HCT116 (cell line): ENCODE measurements at regions not wholly inside any gene's neighbourhood (a gene's known extent, or its start where the extent isn't known, plus 50 kb on each side); places are given as distances from the start of the nearest gene placed in this dataset.

Experiments
- ATAC-seq: fragments of 200-7000 bp; cut with Tn5 transposase; 2 replicates; pipeline ENCODE4 v1.9.1; 2020; ENCODE audit warnings: mild to moderate bottlenecking, moderate library complexity
- BruUV-seq: library from RNA; stranded (reverse); fragments of 400-500 nt; replicated peaks from 2 replicates; lab custom pipeline; 2021; lab: Mats Ljungman, UMichigan
- CTCF ChIA-PET: fragments of 300-600 bp; sonication (Branson Sonifier 250); formaldehyde crosslinking; loops from one replicate; lab custom pipeline; 2021; ENCODE audit warnings: antibody characterized with exemption; lab: Charles Lee
- POLR2A ChIA-PET: fragments of 300-600, 350-600 bp; sonication (Branson Sonifier 250); formaldehyde crosslinking; loops from one replicate; lab custom pipeline; 2021; ENCODE audit warnings: antibody characterized with exemption; lab: Charles Lee
- RAD21 ChIA-PET, 2 experiments: fragments of 300-600 bp; sonication (Branson Sonifier 250); formaldehyde crosslinking; loops; one replicate each; lab custom pipeline; 2023; ENCODE audit warnings: low total read pairs in 2 of 2; ENCODE audit not compliant: uncharacterized antibody in 2 of 2, unreplicated experiment in 2 of 2, low non-redundant PET in 1 of 2; lab: Charles Lee
- DNase-seq: peaks from one replicate; pipeline ENCODE4 v3.0.0-alpha.2; 2010; ENCODE audit warnings: low read depth, low spot score
- H2AFZ ChIP-seq: fragments of 200-600 bp; shearing (Covaris generic), sonication (generic); 2 replicates; pipeline ENCODE4 v1.6.1; 2017; ENCODE audit warnings: low read depth, mixed run types, mixed read lengths, antibody characterized with exemption, low read length; ENCODE audit not compliant: poor library complexity, severe bottlenecking
- H3K27ac ChIP-seq: 2 replicates; pipeline ENCODE4 v1.5.1; 2012; ENCODE audit warnings: low read depth, low read length
- H3K27me3 ChIP-seq: fragments of 200-600 bp; sonication (generic); 2 replicates; pipeline ENCODE4 v1.6.1; 2016; ENCODE audit warnings: mixed run types, low read length, mixed read lengths; ENCODE audit not compliant: insufficient read depth
- H3K36me3 ChIP-seq, 2 experiments: fragments of 200-500 bp in 1 of 2; fragments of 200-600 bp in 1 of 2; sonication (Bioruptor generic) in 1 of 2; sonication (generic) in 1 of 2; 2 replicates each; pipeline versions ENCODE4 v1.5.1 to v1.6.1; 2014 to 2016; ENCODE audit warnings: low read length in 2 of 2, inconsistent platforms in 1 of 2, mixed read lengths in 1 of 2, mixed run types in 1 of 2; ENCODE audit not compliant: insufficient read depth in 2 of 2, control insufficient read depth in 1 of 2
- H3K4me1 ChIP-seq, 2 experiments: fragments of 200-600 bp in 1 of 2; sonication (generic) in 1 of 2; 2 replicates each; pipeline versions ENCODE4 v1.5.1 to v1.6.1; 2012 to 2017; ENCODE audit warnings: low read length in 2 of 2, inconsistent platforms in 1 of 2, mild to moderate bottlenecking in 1 of 2, mixed read lengths in 1 of 2, mixed run types in 1 of 2, moderate library complexity in 1 of 2; ENCODE audit not compliant: insufficient read depth in 2 of 2, control insufficient read depth in 1 of 2
- H3K4me2 ChIP-seq: fragments of 200-600 bp; sonication (generic); 2 replicates; pipeline ENCODE4 v1.6.1; 2017; ENCODE audit warnings: mixed run types, low read length, mixed read lengths
- H3K4me3 ChIP-seq, 2 experiments: fragments of 200-600 bp in 1 of 2; sonication (generic) in 1 of 2; replicated peaks in 1 of 2; 2 replicates each; pipeline ENCODE4 v1.5.1; 2011 to 2016; ENCODE audit warnings: low read length in 2 of 2, control low read depth in 1 of 2, low read depth in 1 of 2, mild to moderate bottlenecking in 1 of 2, mixed read lengths in 1 of 2, mixed run types in 1 of 2
- H3K79me2 ChIP-seq: fragments of 200-600 bp; sonication (generic); 2 replicates; pipeline ENCODE4 v1.6.1; 2017; ENCODE audit warnings: mild to moderate bottlenecking, mixed run types, low read length, moderate library complexity, mixed read lengths; ENCODE audit not compliant: insufficient read depth
- H3K9ac ChIP-seq: fragments of 200-600 bp; sonication (generic); 2 replicates; pipeline ENCODE4 v1.6.1; 2016; ENCODE audit warnings: low read length, mixed read lengths
- H3K9me2 ChIP-seq: fragments of 200-600 bp; sonication (generic), shearing (Covaris generic); 2 replicates; pipeline ENCODE4 v1.6.1; 2017; ENCODE audit warnings: mixed run types, mild to moderate bottlenecking, moderate library complexity; ENCODE audit not compliant: insufficient read depth
- H3K9me3 ChIP-seq, 2 experiments: fragments of 200-500 bp in 1 of 2; fragments of 200-600 bp in 1 of 2; sonication (Bioruptor generic) in 1 of 2; sonication (generic) in 1 of 2; 2 replicates each; pipeline ENCODE4 v1.6.1; 2014 to 2017; ENCODE audit warnings: low read length in 2 of 2, mixed read lengths in 2 of 2, inconsistent platforms in 1 of 2, low read depth in 1 of 2, mild to moderate bottlenecking in 1 of 2, mixed run types in 1 of 2, moderate library complexity in 1 of 2; ENCODE audit not compliant: control insufficient read depth in 1 of 2, insufficient read depth in 1 of 2
- H4K20me1 ChIP-seq: fragments of 200-600 bp; sonication (generic), shearing (Covaris generic); 2 replicates; pipeline ENCODE4 v1.6.1; 2017; ENCODE audit warnings: mixed run types, mild to moderate bottlenecking, moderate library complexity; ENCODE audit not compliant: insufficient read depth
- EGR1 ChIP-seq: IDR thresholded peaks from 2 replicates; pipeline ENCODE4 v1.6.1; 2012; ENCODE audit warnings: low read depth
- FOSL1 ChIP-seq: IDR thresholded peaks from 2 replicates; pipeline ENCODE4 v1.6.1; 2012; ENCODE audit warnings: low read depth
- JUND ChIP-seq: IDR thresholded peaks from 2 replicates; pipeline ENCODE4 v1.6.1; 2012
- POLR2A ChIP-seq: IDR thresholded peaks from 2 replicates; pipeline ENCODE4 v1.7.0; 2011; ENCODE audit warnings: borderline replicate concordance; ENCODE audit not compliant: insufficient read depth, insufficient read length; ENCODE audit errors: extremely low read depth
- SP1 ChIP-seq: IDR thresholded peaks from 2 replicates; pipeline ENCODE4 v1.6.1; 2012; ENCODE audit warnings: low read depth
- YY1 ChIP-seq: IDR thresholded peaks from 2 replicates; pipeline ENCODE4 v1.6.1; 2011; ENCODE audit warnings: low read length, low read depth, moderate library complexity, mild to moderate bottlenecking; ENCODE audit not compliant: insufficient replicate concordance; ENCODE audit errors: extremely low read depth
- intact Hi-C: fragments of 100-400 bp; cut with micrococcal nuclease; formaldehyde crosslinking; loops from 2 replicates; pipeline ENCODE4 v1.10.0; 2022
- TF ChIP-seq, protein P1 (sequence below): IDR thresholded peaks from 2 replicates; pipeline ENCODE4 v1.6.1; 2012; ENCODE audit warnings: low read depth

DNA sequence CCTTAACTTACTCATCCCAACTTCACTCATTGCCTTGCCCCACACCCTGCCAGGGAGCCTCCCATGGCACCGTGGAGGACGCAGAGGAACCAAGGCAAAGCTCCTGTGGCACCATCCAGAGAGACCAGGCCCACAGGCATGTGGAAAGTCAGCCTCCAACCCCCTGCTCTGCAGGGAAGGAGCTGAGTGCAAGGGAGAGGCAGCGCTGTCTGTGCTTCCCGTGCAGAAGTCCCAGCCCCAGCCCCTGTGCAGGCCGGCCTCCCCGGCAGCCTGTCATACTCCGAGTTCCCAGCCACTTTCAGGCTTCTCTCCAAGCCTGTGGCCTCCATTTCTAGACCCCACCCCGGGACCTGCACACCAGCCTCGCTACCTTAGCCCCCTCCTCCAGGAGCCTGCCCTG is 106.4 kb downstream of the SINHCAF start:
- intact Hi-C loops = no loop called here
- RAD21 ChIA-PET = no interaction called here
- POLR2A ChIA-PET = no interaction called here

More for the DNA sequence above, 106.4 kb downstream of the SINHCAF start:
- ATAC-seq = no peak
- H3K9ac ChIP-seq = no peak overlapping the region
- no peak for TF ChIP-seq POLR2A
- no peak for TF ChIP-seq FOSL1
- TF ChIP-seq, protein P1, sequence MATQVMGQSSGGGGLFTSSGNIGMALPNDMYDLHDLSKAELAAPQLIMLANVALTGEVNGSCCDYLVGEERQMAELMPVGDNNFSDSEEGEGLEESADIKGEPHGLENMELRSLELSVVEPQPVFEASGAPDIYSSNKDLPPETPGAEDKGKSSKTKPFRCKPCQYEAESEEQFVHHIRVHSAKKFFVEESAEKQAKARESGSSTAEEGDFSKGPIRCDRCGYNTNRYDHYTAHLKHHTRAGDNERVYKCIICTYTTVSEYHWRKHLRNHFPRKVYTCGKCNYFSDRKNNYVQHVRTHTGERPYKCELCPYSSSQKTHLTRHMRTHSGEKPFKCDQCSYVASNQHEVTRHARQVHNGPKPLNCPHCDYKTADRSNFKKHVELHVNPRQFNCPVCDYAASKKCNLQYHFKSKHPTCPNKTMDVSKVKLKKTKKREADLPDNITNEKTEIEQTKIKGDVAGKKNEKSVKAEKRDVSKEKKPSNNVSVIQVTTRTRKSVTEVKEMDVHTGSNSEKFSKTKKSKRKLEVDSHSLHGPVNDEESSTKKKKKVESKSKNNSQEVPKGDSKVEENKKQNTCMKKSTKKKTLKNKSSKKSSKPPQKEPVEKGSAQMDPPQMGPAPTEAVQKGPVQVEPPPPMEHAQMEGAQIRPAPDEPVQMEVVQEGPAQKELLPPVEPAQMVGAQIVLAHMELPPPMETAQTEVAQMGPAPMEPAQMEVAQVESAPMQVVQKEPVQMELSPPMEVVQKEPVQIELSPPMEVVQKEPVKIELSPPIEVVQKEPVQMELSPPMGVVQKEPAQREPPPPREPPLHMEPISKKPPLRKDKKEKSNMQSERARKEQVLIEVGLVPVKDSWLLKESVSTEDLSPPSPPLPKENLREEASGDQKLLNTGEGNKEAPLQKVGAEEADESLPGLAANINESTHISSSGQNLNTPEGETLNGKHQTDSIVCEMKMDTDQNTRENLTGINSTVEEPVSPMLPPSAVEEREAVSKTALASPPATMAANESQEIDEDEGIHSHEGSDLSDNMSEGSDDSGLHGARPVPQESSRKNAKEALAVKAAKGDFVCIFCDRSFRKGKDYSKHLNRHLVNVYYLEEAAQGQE = no peak
- no peak for TF ChIP-seq JUND
- TF ChIP-seq YY1 = no peak
- no peak for TF ChIP-seq EGR1
- TF ChIP-seq SP1 = no peak
- TF ChIP-seq, all 23 proteins: peak for 0
- H3K4me3 ChIP-seq = no peak overlapping the region
- H3K79me2 ChIP-seq = no peaks in the 10 kb centered on the region
- H3K4me1 ChIP-seq = peaks cover 0 to 3% of the 10 kb centered on the region in 2 experiments; a peak in 1 of 4 replicates
- H3K36me3 ChIP-seq = no peaks in the 10 kb centered on the region
- no TSS peak for BruUV-seq
- peaks cover 10% of the 10 kb centered on the region for H3K27me3 ChIP-seq
- no peak overlapping the region for H3K27ac ChIP-seq
- CTCF ChIA-PET = no interaction called here
- no peaks in the 10 kb centered on the region for H4K20me1 ChIP-seq
- no peak overlapping the region for H3K4me2 ChIP-seq
- no peaks in the 10 kb centered on the region for H3K9me2 ChIP-seq
- no peaks in the 10 kb centered on the region for H3K9me3 ChIP-seq
- no peak for DNase-seq
- H2AFZ ChIP-seq = no peak overlapping the region
